ENCODE measurements at regions not wholly inside any gene's neighbourhood (a gene's known extent, or its start where the extent isn't known, plus 50 kb on each side); places are given as distances from the start of the nearest gene placed in this dataset.

GRCh38 chr13:34035676-34036325 is 217.9 kb downstream of the RFC3 start:
- no peak overlapping the region for H4K5ac ChIP-seq (ENCODE audit: insufficient read length, low read depth, low read length)
- no peak overlapping the region for H3K4me2 ChIP-seq (ENCODE audit: insufficient read depth, insufficient read length, low read length)

More at GRCh38 chr13:34035676-34036325, 217.9 kb downstream of the RFC3 start:
- no peak for TF ChIP-seq CTCF (conservative IDR thresholded peaks at IDR 0.05)
- H3T11ph ChIP-seq (ENCODE audit: low read length), result no peak overlapping the region
- H3K23ac ChIP-seq (ENCODE audit: insufficient read length, low read depth, low read length), result no peak overlapping the region
- H3K4ac ChIP-seq (ENCODE audit: low read depth, low read length), result no peak overlapping the region
- no peak overlapping the region for H2BK20ac ChIP-seq (ENCODE audit: low read depth, low read length, poor library complexity, severe bottlenecking)
- H3K4me1 Mint-ChIP-seq, result peaks cover 15 to 17% of the 10 kb centered on the region in 2 experiments
- no peak overlapping the region for H2AK5ac ChIP-seq (ENCODE audit: insufficient read length, low read length)
- no peak overlapping the region for H2BK120ac ChIP-seq (ENCODE audit: low read depth, low read length, poor library complexity, severe bottlenecking)
- H4K91ac ChIP-seq (ENCODE audit: insufficient read length, low read depth, low read length), result no peak overlapping the region
- H3K79me2 ChIP-seq (ENCODE audit: insufficient read depth, low read length), result no peaks in the 10 kb centered on the region
- no peaks in the 10 kb centered on the region; a peak in 1 of 7 replicates for H3K36me3 Mint-ChIP-seq (ENCODE audit: insufficient read depth in 1 of 3, low read depth in 3 of 3)
- H3K27ac Mint-ChIP-seq, result no peak overlapping the region
- H2BK12ac ChIP-seq (ENCODE audit: insufficient read length, low read depth, low read length), result no peak overlapping the region
- H4K20me1 ChIP-seq (ENCODE audit: control insufficient read depth, insufficient read depth, insufficient read length), result no peaks in the 10 kb centered on the region
- H2BK5ac ChIP-seq (ENCODE audit: insufficient read length, low read length), result no peak overlapping the region
- no peaks in the 10 kb centered on the region for H3K79me1 ChIP-seq (ENCODE audit: insufficient read depth, low read depth, low read length, poor library complexity, severe bottlenecking)
- no peak overlapping the region for H2BK15ac ChIP-seq (ENCODE audit: low read depth, low read length)
- no peaks in the 10 kb centered on the region for H3K27me3 ChIP-seq (ENCODE audit: insufficient read depth, low read length)
- no peak overlapping the region for H3K4me3 Mint-ChIP-seq
- H3K18ac ChIP-seq (ENCODE audit: insufficient read length, low read depth, low read length), result no peak overlapping the region
- no peak for DNase-seq
- no CpG with 5 or more reads among the region's 3 CpGs for WGBS (ENCODE audit: extremely low coverage, insufficient read length, low lambda C conversion rate)
- no peaks in the 10 kb centered on the region for H3K9me3 ChIP-seq (ENCODE audit: control insufficient read depth, low read depth, low read length)
- H4K8ac ChIP-seq (replicated peaks; ENCODE audit: insufficient read length, low read depth, low read length), result no peak overlapping the region
- H3K14ac ChIP-seq (ENCODE audit: insufficient read depth, low read length), result no peak overlapping the region
- no peak overlapping the region for H3K27ac ChIP-seq (ENCODE audit: insufficient read length, low read depth, low read length)
- H3K9ac ChIP-seq (ENCODE audit: extremely low read depth, insufficient read length, low read length), result no peak overlapping the region
- no peak overlapping the region for H2AFZ ChIP-seq (ENCODE audit: low read length)
- H3K23me2 ChIP-seq (ENCODE audit: insufficient read length, low read depth, low read length, poor library complexity, severe bottlenecking), result no peaks in the 10 kb centered on the region
- no peak overlapping the region for H3K56ac ChIP-seq (ENCODE audit: insufficient read length, low read depth, low read length)
- H3K27me3 Mint-ChIP-seq (ENCODE audit: low read depth), result no peaks in the 10 kb centered on the region
- H3K4me1 ChIP-seq (ENCODE audit: insufficient read depth, low read length), result no peaks in the 10 kb centered on the region
- H3K9me3 Mint-ChIP-seq, result no peaks in the 10 kb centered on the region; a peak in 2 of 5 replicates

Data from H9 (cell line).